ENCODE measurements at regions not wholly inside any gene's neighbourhood (a gene's known extent, or its start where the extent isn't known, plus 50 kb on each side); places are given as distances from the start of the nearest gene placed in this dataset.

DNA sequence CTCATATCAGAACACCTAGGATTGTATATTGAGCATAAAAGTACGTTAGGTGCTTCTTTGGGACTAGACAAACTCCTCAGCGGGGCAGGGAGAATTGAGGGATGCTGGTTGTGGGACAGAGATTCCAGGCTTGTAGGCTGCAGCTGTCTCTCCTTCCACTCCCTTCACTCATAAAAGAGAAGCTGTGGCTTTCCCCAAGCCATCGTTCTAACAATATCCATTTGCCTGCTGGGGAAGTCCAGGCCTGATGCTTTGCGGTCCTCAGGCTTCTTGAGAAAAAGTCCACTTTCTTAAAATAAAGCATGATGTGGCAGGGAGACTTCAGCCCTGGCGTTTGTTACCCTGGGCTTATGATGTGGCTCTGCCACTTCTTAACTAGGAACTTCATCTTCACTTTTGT lies 129.3 kb upstream of the OSMR start (continued):
- TF ChIP-seq CHD7 (IDR thresholded peaks at IDR 0.05; ENCODE audit: insufficient replicate concordance, low read length) (no peak), POU5F1 (IDR thresholded peaks at IDR 0.05; ENCODE audit: low read depth, low read length) (no peak), CHD2 (IDR thresholded peaks at IDR 0.05; ENCODE audit: low read length) (no peak), KDM5A (IDR thresholded peaks at IDR 0.05; ENCODE audit: low read length) (no peak), RNF2 (IDR thresholded peaks at IDR 0.05; ENCODE audit: borderline replicate concordance, low read depth, low read length, missing control alignments, poor library complexity, severe bottlenecking) (no peak)

Data from H1 (cell line).